HEK293 (cell line): ENCODE measurements at regions not wholly inside any gene's neighbourhood (a gene's known extent, or its start where the extent isn't known, plus 50 kb on each side); places are given as distances from the start of the nearest gene placed in this dataset.

Experiments used
- CTCF ChIA-PET: fragments of 350-600 bp; formaldehyde crosslinking; extraction: SDS; loops from one replicate; lab custom pipeline; 2021; ENCODE audit warnings: antibody characterized with exemption; lab: Yijun Ruan, JAX
- POLR2A ChIA-PET: fragments of 300-600 bp; formaldehyde crosslinking; extraction: SDS; loops from one replicate; lab custom pipeline; 2020; ENCODE audit warnings: antibody characterized with exemption, inconsistent platforms; lab: Yijun Ruan, JAX
- H3K27ac ChIP-seq: fragments of 200-500 bp; sonication (Bioruptor generic); 2 replicates; pipeline ENCODE4 v1.5.1; 2014; ENCODE audit warnings: low read depth, low read length, control low read depth, inconsistent platforms; ENCODE audit errors: extremely low read depth
- H3K36me3 ChIP-seq, 2 experiments: fragments of 200-500 bp in 1 of 2; sonication (Bioruptor generic) in 1 of 2; 1 replicate in 1 of 2; 2 replicates in 1 of 2; pipeline ENCODE4 v1.5.1; 2014 to 2017; ENCODE audit warnings: inconsistent platforms in 2 of 2, low read length in 2 of 2; ENCODE audit not compliant: control insufficient read depth in 2 of 2, insufficient read depth in 1 of 2
- H3K4me1 ChIP-seq: fragments of 200-500 bp; sonication (Bioruptor generic); 2 replicates; pipeline ENCODE4 v1.5.1; 2014; ENCODE audit warnings: mild to moderate bottlenecking, low read length, inconsistent platforms; ENCODE audit not compliant: control insufficient read depth, insufficient read depth
- H3K4me3 ChIP-seq: 2 replicates; pipeline ENCODE4 v1.5.1; 2011; ENCODE audit warnings: low read depth, mild to moderate bottlenecking, control low read depth, low read length, moderate library complexity
- H3K9me3 ChIP-seq: fragments of 200-500 bp; sonication (Bioruptor generic); 2 replicates; pipeline ENCODE4 v1.5.1; 2014; ENCODE audit warnings: low read depth, low read length, inconsistent platforms; ENCODE audit not compliant: control insufficient read depth, insufficient read depth
- BCL11A ChIP-seq: fragments of 450-650 bp; formaldehyde crosslinking; IDR thresholded peaks from 2 replicates; pipeline ENCODE4 v1.5.1; 2016; ENCODE audit warnings: low read depth, missing biosample characterization, missing genetic modification characterization
- HOXD13 ChIP-seq: sonication (generic); formaldehyde crosslinking; IDR thresholded peaks from 2 replicates; pipeline ENCODE4 v1.8.0; 2022; ENCODE audit warnings: missing genetic modification reagents, borderline replicate concordance
- IKZF3 ChIP-seq: fragments of 450-650 bp; IDR thresholded peaks from 2 replicates; pipeline ENCODE4 v1.5.0; 2018; ENCODE audit warnings: missing biosample characterization, mild to moderate bottlenecking, missing genetic modification characterization, moderate library complexity
- KLF1 ChIP-seq: fragments of 450-650 bp; formaldehyde crosslinking; IDR thresholded peaks from 2 replicates; pipeline ENCODE4 v1.5.1; 2016; ENCODE audit warnings: missing biosample characterization, missing genetic modification characterization
- MEIS1 ChIP-seq: sonication (generic); formaldehyde crosslinking; IDR thresholded peaks from 2 replicates; pipeline ENCODE4 v1.8.1; 2022; ENCODE audit warnings: missing genetic modification reagents, mild to moderate bottlenecking, borderline replicate concordance
- OSR2 ChIP-seq: fragments of 450-650 bp; formaldehyde crosslinking; IDR thresholded peaks from 2 replicates; pipeline ENCODE4 v1.5.1; 2016; ENCODE audit warnings: missing biosample characterization, missing genetic modification characterization
- PATZ1 ChIP-seq: fragments of 450-650 bp; formaldehyde crosslinking; IDR thresholded peaks from 2 replicates; pipeline ENCODE4 v1.5.1; 2016; ENCODE audit warnings: missing biosample characterization, missing genetic modification characterization
- RBAK ChIP-seq: fragments of 450-650 bp; formaldehyde crosslinking; IDR thresholded peaks from 2 replicates; pipeline ENCODE4 v1.5.1; 2016; ENCODE audit warnings: missing biosample characterization, missing genetic modification characterization
- ZBTB44 ChIP-seq: fragments of 450-650 bp; IDR thresholded peaks from 2 replicates; pipeline ENCODE4 v1.5.1; 2018; ENCODE audit warnings: missing biosample characterization, mild to moderate bottlenecking, missing genetic modification characterization
- ZNF112 ChIP-seq: fragments of 450-650 bp; formaldehyde crosslinking; IDR thresholded peaks from 2 replicates; pipeline ENCODE4 v1.5.0; 2017; ENCODE audit warnings: missing biosample characterization, missing genetic modification characterization
- ZNF114 ChIP-seq: fragments of 450-650 bp; formaldehyde crosslinking; IDR thresholded peaks from 2 replicates; pipeline ENCODE4 v1.5.0; 2017; ENCODE audit warnings: missing biosample characterization, missing genetic modification characterization
- ZNF138 ChIP-seq: fragments of 450-650 bp; formaldehyde crosslinking; IDR thresholded peaks from 2 replicates; pipeline ENCODE4 v1.5.1; 2016; ENCODE audit warnings: missing biosample characterization, missing genetic modification characterization, borderline replicate concordance
- ZNF16 ChIP-seq: fragments of 450-650 bp; formaldehyde crosslinking; IDR thresholded peaks from 2 replicates; pipeline ENCODE4 v1.5.1; 2016; ENCODE audit warnings: low read depth, missing biosample characterization, missing genetic modification characterization
- ZNF184 ChIP-seq: fragments of 450-650 bp; IDR thresholded peaks from 2 replicates; pipeline ENCODE4 v1.5.1; 2018; ENCODE audit warnings: missing biosample characterization, mild to moderate bottlenecking, missing genetic modification characterization
- ZNF239 ChIP-seq: fragments of 450-650 bp; formaldehyde crosslinking; IDR thresholded peaks from 2 replicates; pipeline ENCODE4 v1.5.1; 2016; ENCODE audit warnings: missing biosample characterization, missing genetic modification characterization
- ZNF354C ChIP-seq: fragments of 450-650 bp; formaldehyde crosslinking; IDR thresholded peaks from 2 replicates; pipeline ENCODE4 v1.5.1; 2016; ENCODE audit warnings: missing biosample characterization, missing genetic modification characterization, low read depth, borderline replicate concordance
- ZNF366 ChIP-seq: fragments of 450-650 bp; formaldehyde crosslinking; conservative IDR thresholded peaks from 2 replicates; pipeline ENCODE4 v1.5.1; 2016; ENCODE audit warnings: missing biosample characterization, missing genetic modification characterization
- ZNF391 ChIP-seq: fragments of 450-650 bp; formaldehyde crosslinking; IDR thresholded peaks from 2 replicates; pipeline ENCODE4 v1.5.1; 2016; ENCODE audit warnings: low read depth, missing biosample characterization, missing genetic modification characterization, borderline replicate concordance
- ZNF404 ChIP-seq: fragments of 450-650 bp; formaldehyde crosslinking; IDR thresholded peaks from 2 replicates; pipeline ENCODE4 v1.5.1; 2017; ENCODE audit warnings: missing biosample characterization, missing genetic modification characterization
- ZNF561 ChIP-seq: fragments of 450-650 bp; IDR thresholded peaks from 2 replicates; pipeline ENCODE4 v1.5.1; 2018; ENCODE audit warnings: missing biosample characterization, missing genetic modification characterization, borderline replicate concordance
- ZNF629 ChIP-seq: fragments of 450-650 bp; formaldehyde crosslinking; IDR thresholded peaks from 2 replicates; pipeline ENCODE4 v1.5.1; 2017; ENCODE audit warnings: missing biosample characterization, missing genetic modification characterization
- TF ChIP-seq, protein P1 (sequence below): IDR thresholded peaks from 2 replicates; pipeline ENCODE4 v1.6.1; 2011; ENCODE audit warnings: mild to moderate bottlenecking, low read depth, low read length, borderline replicate concordance

- no peaks in the 10 kb centered on the region for H3K36me3 ChIP-seq
Observed at GRCh38 chr15:38740206-38740605, 175.6 kb upstream of the RASGRP1 start.

GRCh38 chr15:38743147-38743546, 178.5 kb upstream of the RASGRP1 start:
- Histone ChIP-seq H3K4me1 (no peaks in the 10 kb centered on the region), H3K9me3 (no peaks in the 10 kb centered on the region), H3K4me3 (no peak overlapping the region), H3K36me3 (no peaks in the 10 kb centered on the region)
- CTCF ChIA-PET, result no interaction called here
- POLR2A ChIA-PET, result no interaction called here
- TF ChIP-seq ZNF138 (tag by site-specific recombination), result no peak
- no peak for TF ChIP-seq ZNF391
- no peak for TF ChIP-seq KLF1
- TF ChIP-seq ZNF629 (tag by site-specific recombination), result no peak
- TF ChIP-seq, protein P1, sequence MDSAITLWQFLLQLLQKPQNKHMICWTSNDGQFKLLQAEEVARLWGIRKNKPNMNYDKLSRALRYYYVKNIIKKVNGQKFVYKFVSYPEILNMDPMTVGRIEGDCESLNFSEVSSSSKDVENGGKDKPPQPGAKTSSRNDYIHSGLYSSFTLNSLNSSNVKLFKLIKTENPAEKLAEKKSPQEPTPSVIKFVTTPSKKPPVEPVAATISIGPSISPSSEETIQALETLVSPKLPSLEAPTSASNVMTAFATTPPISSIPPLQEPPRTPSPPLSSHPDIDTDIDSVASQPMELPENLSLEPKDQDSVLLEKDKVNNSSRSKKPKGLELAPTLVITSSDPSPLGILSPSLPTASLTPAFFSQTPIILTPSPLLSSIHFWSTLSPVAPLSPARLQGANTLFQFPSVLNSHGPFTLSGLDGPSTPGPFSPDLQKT, result no peak
- TF ChIP-seq ZNF404 (tag by site-specific recombination), result no peak
- TF ChIP-seq ZNF366 (tag by site-specific recombination), result no peak
- TF ChIP-seq MEIS1 (CRISPR knock-in tag), result no peak
- no peak for TF ChIP-seq ZNF239 (tag by site-specific recombination)
- no peak for TF ChIP-seq IKZF3 (tag by site-specific recombination)
- TF ChIP-seq OSR2, result no peak
- no peak for TF ChIP-seq ZNF16 (tag by site-specific recombination)
- no peak for TF ChIP-seq HOXD13
- no peak for TF ChIP-seq ZNF112
- no peak for TF ChIP-seq RBAK (tag by site-specific recombination)
- TF ChIP-seq ZBTB44 (tag by site-specific recombination), result no peak
- no peak for TF ChIP-seq ZNF184 (tag by site-specific recombination)
- no peak for TF ChIP-seq BCL11A (tag by site-specific recombination)
- TF ChIP-seq, all 188 proteins: peak for 0
- no peak overlapping the region for H3K27ac ChIP-seq

More at GRCh38 chr15:38740206-38740605, 175.6 kb upstream of the RASGRP1 start:
- TF ChIP-seq ZNF114 (tag by site-specific recombination) (no peak), PATZ1 (tag by site-specific recombination) (no peak), ZNF561 (tag by site-specific recombination) (no peak), ZNF366 (tag by site-specific recombination) (no peak), ZNF354C (no peak)
- POLR2A ChIA-PET, result no interaction called here
- CTCF ChIA-PET, result interaction anchor here (0.6 to 1.0 kb wide), 2 partner anchors 77 to 94 kb away, joined by 3 read pairs; no protein-coding TSS in a partner anchor
- Histone ChIP-seq H3K4me1 (no peaks in the 10 kb centered on the region), H3K9me3 (no peaks in the 10 kb centered on the region), H3K4me3 (no peak overlapping the region), H3K27ac (no peak overlapping the region)
